Activated T-cell treated with anti-CD3 and anti-CD28 coated beads, Interleukin-2, amount 50 U/mL, for 4 hours (primary cell): ENCODE measurements at regions not wholly inside any gene's neighbourhood (a gene's known extent, or its start where the extent isn't known, plus 50 kb on each side); places are given as distances from the start of the nearest gene placed in this dataset.

Experiments used
- ATAC-seq, 2 donors: fragments of 200-7000 bp; cut with Tn5 transposase; one replicate each; pipeline ENCODE4 v1.10.0; 2021
- DNase-seq: peaks from one replicate; pipeline ENCODE4 v3.0.0-alpha.2; 2020
- H3K27me3 Mint-ChIP-seq: one replicate; pipeline ENCODE4 v1.8.0; 2021; ENCODE audit warnings: low read depth, mixed read lengths
- H3K36me3 Mint-ChIP-seq: one replicate; pipeline ENCODE4 v1.8.0; 2022; ENCODE audit warnings: mixed read lengths; ENCODE audit not compliant: insufficient read depth
- H3K4me1 Mint-ChIP-seq: one replicate; pipeline ENCODE4 v1.8.0; 2021; ENCODE audit warnings: low read depth, mixed read lengths
- H3K4me3 Mint-ChIP-seq: one replicate; pipeline ENCODE4 v1.8.0; 2021; ENCODE audit warnings: mild to moderate bottlenecking, moderate library complexity, mixed read lengths
- H3K9me3 Mint-ChIP-seq: one replicate; pipeline ENCODE4 v1.8.0; 2021; ENCODE audit warnings: mixed read lengths

DNA sequence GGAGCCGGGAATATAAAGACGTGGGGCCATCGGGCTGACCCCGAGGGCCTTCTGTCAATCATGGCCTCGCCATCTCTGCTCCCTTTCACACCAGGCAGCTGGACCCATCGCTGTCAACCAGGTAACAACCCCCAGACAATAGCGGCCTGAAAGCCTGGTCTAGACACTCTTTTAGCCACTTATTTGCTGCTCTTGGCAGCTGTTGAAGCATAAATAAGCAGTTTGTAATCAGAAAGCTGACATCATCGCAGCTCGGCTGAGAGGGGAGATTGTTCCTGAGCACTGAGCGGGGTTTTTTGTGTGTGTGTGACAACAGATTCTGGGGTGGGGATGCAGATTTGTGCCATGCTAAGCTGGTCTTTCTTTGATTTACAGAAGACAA lies 423.6 kb upstream of the POU3F3 start:
- Mint-ChIP-seq H3K9me3 (peaks cover 4% of the 10 kb centered on the region), H3K27me3 (peaks cover 18% of the 10 kb centered on the region), H3K4me3 (no peak overlapping the region), H3K36me3 (no peaks in the 10 kb centered on the region), H3K4me1 (peaks cover 6% of the 10 kb centered on the region)
- no peak for ATAC-seq
- no peak for DNase-seq

DNA sequence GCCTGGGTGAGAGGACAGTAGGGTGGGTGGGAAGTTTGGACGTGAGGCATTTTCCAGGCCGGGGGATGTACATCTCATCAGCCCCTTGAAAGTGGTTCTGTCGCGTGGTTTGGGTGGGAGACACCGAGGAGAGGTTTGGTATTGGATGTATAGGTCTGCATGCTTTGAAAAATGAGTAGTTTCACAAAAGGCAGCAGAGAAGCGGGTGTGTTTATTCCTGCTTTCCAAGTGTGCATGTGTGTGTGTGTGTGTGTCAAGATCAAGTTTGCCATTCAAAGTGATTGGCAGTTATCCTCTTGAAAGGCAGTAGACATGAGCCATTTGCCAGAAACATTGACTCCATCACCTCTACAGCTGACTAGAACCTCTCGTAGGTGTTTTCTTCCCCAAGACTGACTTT lies 423.1 kb upstream of the POU3F3 start:
- H3K9me3 Mint-ChIP-seq = peaks cover 4% of the 10 kb centered on the region
- H3K36me3 Mint-ChIP-seq = no peaks in the 10 kb centered on the region
- peaks cover 6% of the 10 kb centered on the region for H3K4me1 Mint-ChIP-seq
- DNase-seq (no peak), ATAC-seq (no peak)
- peaks cover 18% of the 10 kb centered on the region for H3K27me3 Mint-ChIP-seq
- no peak overlapping the region for H3K4me3 Mint-ChIP-seq

DNA sequence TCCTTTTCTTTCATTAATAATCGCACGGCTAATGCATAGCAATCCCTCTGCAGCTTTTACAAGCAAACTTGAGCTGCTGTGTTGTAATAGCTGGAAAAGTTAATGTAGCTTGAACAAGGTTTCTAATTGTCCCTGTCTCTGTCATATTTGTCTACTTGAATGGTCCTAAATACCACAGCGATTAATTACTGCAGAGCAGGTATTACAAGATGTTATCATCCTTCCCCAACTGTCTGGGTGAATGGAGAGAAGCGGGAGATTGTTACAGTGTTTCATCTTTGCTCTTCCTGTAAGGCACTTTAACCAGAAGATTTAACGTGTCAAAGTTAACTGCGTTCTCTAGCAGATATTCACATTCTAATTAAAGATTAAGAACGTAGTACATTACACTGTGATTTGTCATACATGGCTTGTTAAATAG lies 422.2 kb upstream of the POU3F3 start:
- Mint-ChIP-seq H3K27me3 (peaks cover 18% of the 10 kb centered on the region), H3K4me3 (no peak overlapping the region), H3K36me3 (no peaks in the 10 kb centered on the region), H3K9me3 (peaks cover 4% of the 10 kb centered on the region), H3K4me1 (peaks cover 6% of the 10 kb centered on the region)
- no peak for DNase-seq
- no peak for ATAC-seq

DNA sequence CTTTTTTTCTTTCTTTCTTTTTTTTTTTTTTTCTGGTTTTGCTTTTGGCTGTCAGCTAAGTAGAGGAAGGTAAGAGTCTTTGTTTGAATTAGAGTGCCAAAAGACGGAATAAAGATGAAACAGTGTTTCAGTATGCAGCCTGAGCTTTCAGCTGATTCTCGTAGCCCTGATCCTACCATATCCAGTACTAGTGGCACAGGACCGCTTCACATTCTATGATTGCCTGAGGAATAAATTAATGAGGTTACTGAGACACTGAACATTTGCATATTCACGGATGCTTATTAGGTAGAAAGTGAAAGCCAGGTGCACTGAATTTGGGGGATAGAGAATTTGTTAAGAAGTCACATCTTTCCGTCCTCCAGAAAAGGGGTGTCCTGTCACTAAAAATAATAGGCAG lies 421.5 kb upstream of the POU3F3 start:
- ATAC-seq = no peak
- Mint-ChIP-seq H3K4me3 (no peak overlapping the region), H3K4me1 (peaks cover 6% of the 10 kb centered on the region), H3K27me3 (peaks cover 18% of the 10 kb centered on the region), H3K9me3 (peaks cover 4% of the 10 kb centered on the region), H3K36me3 (no peaks in the 10 kb centered on the region)
- DNase-seq = no peak

DNA sequence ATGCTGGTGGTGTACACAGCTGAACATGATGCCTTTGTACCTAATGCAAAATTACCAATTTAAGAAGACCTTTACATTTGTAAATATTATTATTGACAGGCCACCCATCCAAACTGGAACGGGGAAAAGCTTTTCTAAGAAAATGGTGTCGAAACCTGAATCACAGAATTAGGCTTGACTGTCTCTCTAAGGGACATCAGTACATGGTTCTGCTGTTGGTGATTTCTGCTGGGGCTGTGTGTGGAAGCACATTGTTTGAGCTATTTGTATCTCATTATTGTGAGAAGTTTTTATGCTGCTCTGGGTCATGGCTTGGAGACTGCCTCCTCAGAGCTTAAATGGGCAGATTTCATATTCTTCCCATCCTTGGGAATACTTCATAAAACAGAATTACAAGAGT lies 420.9 kb upstream of the POU3F3 start:
- no peak overlapping the region for H3K4me3 Mint-ChIP-seq
- DNase-seq = no peak
- peaks cover 6% of the 10 kb centered on the region for H3K4me1 Mint-ChIP-seq
- ATAC-seq = no peak
- peaks cover 4% of the 10 kb centered on the region for H3K9me3 Mint-ChIP-seq
- peaks cover 18% of the 10 kb centered on the region for H3K27me3 Mint-ChIP-seq
- no peaks in the 10 kb centered on the region for H3K36me3 Mint-ChIP-seq

DNA sequence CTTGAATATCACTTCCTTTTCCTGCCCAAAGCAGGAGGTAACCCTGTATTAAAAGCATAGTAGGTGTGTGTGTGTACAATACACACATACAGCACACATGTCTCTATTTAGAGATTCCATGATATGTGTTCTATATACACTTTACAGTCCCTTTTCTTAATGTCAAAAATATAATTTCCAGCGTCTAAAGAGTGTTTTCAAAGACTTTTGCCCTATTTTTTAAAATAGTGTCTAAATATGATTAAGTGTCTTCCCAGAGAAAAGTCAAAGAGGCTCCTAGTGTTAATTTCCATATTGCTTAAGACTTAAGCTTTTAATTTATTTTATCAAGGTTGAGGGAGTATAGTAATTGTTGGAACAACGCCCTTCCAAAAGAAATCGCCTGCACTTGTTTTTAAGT lies 420.3 kb upstream of the POU3F3 start:
- Mint-ChIP-seq H3K27me3 (peaks cover 18% of the 10 kb centered on the region), H3K36me3 (no peaks in the 10 kb centered on the region)

DNA sequence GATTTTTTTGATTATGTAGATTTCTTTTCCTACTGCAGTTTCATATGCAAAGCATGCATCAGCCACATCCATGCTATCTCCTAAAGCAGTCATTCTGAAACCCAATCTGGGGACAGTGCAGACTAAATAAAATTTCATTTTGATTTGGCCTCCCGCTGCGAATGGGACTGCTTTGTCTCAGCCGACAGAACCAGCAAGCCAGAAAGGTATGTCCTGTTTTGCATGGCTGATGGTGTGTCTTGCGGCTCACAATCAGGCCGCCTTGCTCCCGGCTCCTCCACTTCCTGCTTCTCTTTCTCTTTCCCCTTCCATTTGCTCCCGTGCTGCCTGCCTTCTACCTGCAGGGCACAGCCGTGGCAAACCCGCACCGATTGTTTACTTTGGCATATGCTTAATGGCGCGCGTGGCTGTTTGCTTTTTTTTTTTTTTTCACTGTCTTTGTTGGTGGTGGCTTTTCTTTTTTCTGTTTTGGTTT lies 419.6 kb upstream of the POU3F3 start:
- ATAC-seq = peak in 1 of 2 donors; percentile 27
- Mint-ChIP-seq H3K9me3 (peaks cover 4% of the 10 kb centered on the region), H3K27me3 (peaks cover 17% of the 10 kb centered on the region)

More for the DNA sequence above, 420.3 kb upstream of the POU3F3 start:
- Mint-ChIP-seq H3K4me1 (peaks cover 6% of the 10 kb centered on the region), H3K4me3 (no peak overlapping the region), H3K9me3 (peaks cover 4% of the 10 kb centered on the region)
- DNase-seq (no peak), ATAC-seq (no peak)

DNA sequence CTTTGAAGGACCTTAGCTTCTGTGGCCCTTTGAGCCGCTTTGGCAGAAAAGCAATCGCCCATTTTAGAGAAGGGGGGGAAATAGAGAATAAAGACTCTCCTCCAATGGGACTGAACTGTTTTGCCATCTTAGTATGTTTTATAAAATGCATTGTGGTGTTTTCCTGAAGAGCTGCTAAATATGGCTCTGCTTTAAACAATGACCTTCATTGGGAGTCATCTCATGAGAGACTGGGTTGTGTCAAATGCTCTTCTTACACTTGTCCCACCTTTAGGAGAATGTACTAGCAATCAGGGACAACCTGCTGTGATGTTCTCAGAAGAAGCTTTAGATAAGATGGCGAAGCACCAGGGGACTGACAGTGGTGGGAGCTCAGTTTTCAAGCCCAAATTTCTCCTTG lies 418.9 kb upstream of the POU3F3 start:
- Mint-ChIP-seq H3K27me3 (peaks cover 15% of the 10 kb centered on the region), H3K4me1 (peaks cover 6% of the 10 kb centered on the region), H3K36me3 (no peaks in the 10 kb centered on the region), H3K9me3 (peaks cover 4% of the 10 kb centered on the region), H3K4me3 (peak overlapping the region; percentile 63)
- ATAC-seq = no peak
- no peak for DNase-seq

More for the DNA sequence above, 419.6 kb upstream of the POU3F3 start:
- DNase-seq = no peak
- Mint-ChIP-seq H3K36me3 (no peaks in the 10 kb centered on the region), H3K4me3 (peak overlapping the region; percentile 63), H3K4me1 (peaks cover 6% of the 10 kb centered on the region)

DNA sequence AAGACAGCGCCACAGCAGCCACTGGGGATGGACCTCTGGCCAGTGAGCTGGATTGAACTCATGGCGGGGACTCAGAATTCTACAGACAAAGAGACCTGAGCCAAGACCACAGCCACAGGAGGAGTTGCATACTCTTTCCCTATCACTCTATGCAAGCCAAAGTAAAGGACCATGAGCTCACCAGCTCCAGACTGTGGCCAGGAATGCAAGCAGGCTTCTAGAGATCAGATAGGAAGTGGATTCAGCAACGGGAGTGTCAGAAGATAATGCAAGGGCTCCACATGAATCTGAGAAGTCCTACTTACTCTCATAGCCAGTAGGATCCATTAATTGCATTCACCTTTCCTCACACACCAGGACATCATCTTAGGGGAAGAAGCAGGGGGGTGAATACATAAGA lies 415.4 kb upstream of the POU3F3 start:
- no peaks in the 10 kb centered on the region for H3K9me3 Mint-ChIP-seq
- peaks cover 6% of the 10 kb centered on the region for H3K4me1 Mint-ChIP-seq
- no peaks in the 10 kb centered on the region for H3K36me3 Mint-ChIP-seq
- DNase-seq (no peak), ATAC-seq (no peak)
- H3K4me3 Mint-ChIP-seq = no peak overlapping the region
- peaks cover 7% of the 10 kb centered on the region for H3K27me3 Mint-ChIP-seq

DNA sequence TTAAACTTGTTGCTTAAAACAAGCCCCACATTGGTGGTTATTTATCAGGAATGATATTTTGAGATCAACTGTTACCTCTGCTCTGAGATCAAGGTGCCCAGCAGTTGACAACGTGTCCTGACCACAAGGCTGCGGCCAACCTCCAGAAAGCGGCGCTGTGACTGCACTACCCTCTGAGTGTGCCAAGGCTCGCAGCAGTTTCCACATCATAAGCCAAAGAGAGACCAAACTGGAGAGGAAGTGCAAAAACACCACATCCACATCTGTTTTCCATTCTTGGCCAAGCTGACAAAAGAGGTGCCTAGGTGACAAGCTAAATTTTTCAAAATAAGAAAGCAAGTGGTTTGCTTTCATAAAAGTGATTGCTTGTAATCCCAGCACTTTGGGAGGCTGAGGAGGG lies 410.8 kb upstream of the POU3F3 start:
- H3K27me3 Mint-ChIP-seq = no peaks in the 10 kb centered on the region
- no peak for DNase-seq
- ATAC-seq = no peak

DNA sequence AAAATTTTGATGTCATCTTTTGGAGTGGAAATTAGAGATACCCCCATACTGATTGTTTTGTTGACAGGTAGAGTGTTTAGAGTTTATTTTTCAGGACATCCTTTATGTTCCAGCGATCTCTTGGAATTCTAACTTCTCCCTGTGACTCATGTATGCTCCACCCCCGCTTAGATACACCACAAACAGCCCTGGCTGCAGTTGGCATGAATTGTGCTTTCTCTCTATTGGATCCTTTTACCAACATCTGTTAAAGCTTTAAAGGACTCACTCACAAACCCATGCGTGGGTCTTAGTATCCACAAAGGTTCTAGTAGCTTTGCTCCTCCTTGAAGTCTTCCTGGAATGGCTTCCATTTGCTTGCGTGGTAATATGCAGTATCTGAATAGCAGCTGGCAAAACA lies 409.5 kb upstream of the POU3F3 start:
- peaks cover 6% of the 10 kb centered on the region for H3K4me1 Mint-ChIP-seq
- H3K36me3 Mint-ChIP-seq = no peaks in the 10 kb centered on the region
- H3K27me3 Mint-ChIP-seq = no peaks in the 10 kb centered on the region
- no peaks in the 10 kb centered on the region for H3K9me3 Mint-ChIP-seq
- no peak overlapping the region for H3K4me3 Mint-ChIP-seq
- ATAC-seq = no peak
- DNase-seq = no peak

More for the DNA sequence above, 410.8 kb upstream of the POU3F3 start:
- H3K9me3 Mint-ChIP-seq = no peaks in the 10 kb centered on the region
- H3K4me1 Mint-ChIP-seq = peaks cover 3% of the 10 kb centered on the region
- H3K36me3 Mint-ChIP-seq = no peaks in the 10 kb centered on the region
- H3K4me3 Mint-ChIP-seq = no peak overlapping the region

DNA sequence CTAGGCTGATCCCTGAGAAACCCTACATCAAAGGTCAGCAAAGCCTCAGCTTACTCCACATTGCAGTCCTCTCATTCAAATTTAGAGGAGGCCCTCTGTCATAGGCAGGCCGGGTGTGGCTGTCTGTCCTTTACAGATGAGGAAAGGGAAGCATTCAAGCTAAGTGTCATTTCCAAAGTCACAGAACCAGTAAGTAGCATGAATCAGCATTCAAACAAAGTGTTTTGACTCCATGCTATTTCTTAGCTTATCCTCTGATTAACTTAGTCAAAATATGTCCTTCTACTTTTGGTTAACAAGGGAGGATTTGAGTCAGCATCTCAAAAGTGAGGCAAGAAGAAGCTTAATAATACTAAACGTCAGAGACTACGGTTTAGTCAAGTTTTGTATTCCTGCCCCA lies 409.0 kb upstream of the POU3F3 start:
- H3K4me3 Mint-ChIP-seq = no peak overlapping the region
- H3K9me3 Mint-ChIP-seq = no peaks in the 10 kb centered on the region
- ATAC-seq = peak in 1 of 2 donors; percentile 28
- no peaks in the 10 kb centered on the region for H3K27me3 Mint-ChIP-seq
- H3K36me3 Mint-ChIP-seq = no peaks in the 10 kb centered on the region
- DNase-seq = no peak
- H3K4me1 Mint-ChIP-seq = peaks cover 7% of the 10 kb centered on the region

DNA sequence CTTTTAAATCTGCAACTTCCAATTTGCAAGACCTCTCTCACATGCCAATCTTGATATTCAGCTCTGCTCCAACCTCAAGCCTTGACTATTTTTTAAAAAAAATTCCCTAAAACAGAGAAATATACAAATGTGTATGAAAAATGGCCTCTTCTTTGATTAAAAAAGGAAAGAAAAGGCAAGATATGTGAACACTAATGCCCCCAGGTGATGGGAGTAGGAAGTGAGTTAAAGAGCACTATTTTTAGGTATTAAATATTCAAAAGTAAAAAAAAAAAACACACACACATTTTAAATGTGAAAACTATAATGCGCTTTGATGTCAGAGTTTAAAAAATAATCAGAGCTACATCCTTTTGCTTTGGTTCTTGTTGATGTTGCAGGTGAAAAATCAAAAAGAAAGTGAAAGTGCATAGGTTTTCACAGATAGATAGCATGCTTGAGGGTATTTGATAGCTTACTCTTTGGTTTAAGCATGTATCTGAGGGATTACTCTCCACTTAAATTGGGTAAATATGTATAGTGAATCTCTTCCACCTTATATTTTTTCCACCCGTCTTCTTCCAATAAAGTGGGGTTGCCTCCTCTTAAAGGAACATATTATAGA lies 406.0 kb upstream of the POU3F3 start:
- H3K9me3 Mint-ChIP-seq = no peaks in the 10 kb centered on the region
- peaks cover 7% of the 10 kb centered on the region for H3K4me1 Mint-ChIP-seq
- DNase-seq (no peak), ATAC-seq (no peak)
- H3K36me3 Mint-ChIP-seq = no peaks in the 10 kb centered on the region
- H3K4me3 Mint-ChIP-seq = no peak overlapping the region
- H3K27me3 Mint-ChIP-seq = no peaks in the 10 kb centered on the region

DNA sequence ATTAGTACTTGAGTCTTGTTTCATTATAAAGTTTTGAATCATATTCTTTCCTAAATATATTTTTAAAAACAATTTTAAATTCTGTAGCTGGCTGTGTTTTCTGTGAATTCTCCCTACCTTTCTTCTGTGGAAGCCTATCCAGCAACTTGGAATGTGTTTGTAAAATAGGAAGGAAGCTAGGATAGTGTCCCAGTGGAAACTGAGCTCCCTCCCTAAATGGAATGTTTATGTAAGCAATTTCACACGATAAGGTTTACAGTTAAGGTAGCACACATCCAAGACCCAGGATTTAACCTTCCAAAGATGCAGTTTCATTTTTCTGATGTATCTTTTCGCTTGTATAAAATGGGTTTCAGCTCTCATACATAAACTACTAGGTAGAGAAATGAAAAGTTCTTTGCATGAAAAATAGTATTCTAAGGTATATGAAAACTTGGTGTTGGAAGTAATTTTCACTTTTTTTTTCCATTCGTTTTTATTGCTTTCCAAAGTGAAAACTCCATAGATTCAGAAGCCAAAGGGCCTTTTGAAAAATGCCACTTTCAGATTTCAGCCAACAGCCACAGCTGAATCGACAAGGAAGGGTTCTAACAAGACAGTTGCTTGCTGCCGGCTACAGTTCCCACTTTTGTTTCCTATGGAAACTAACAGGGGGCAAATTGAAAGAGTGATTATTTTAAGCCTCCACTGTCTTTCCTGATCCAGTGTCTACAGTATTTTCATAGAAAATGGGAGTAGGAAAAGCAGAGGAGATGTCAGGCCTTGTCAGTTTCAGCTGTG lies 405.1 kb upstream of the POU3F3 start:
- H3K27me3 Mint-ChIP-seq = no peaks in the 10 kb centered on the region
- peaks cover 3% of the 10 kb centered on the region for H3K9me3 Mint-ChIP-seq
- no peak for ATAC-seq
- H3K36me3 Mint-ChIP-seq = no peaks in the 10 kb centered on the region
- peaks cover 7% of the 10 kb centered on the region for H3K4me1 Mint-ChIP-seq
- no peak for DNase-seq
- no peak overlapping the region for H3K4me3 Mint-ChIP-seq

DNA sequence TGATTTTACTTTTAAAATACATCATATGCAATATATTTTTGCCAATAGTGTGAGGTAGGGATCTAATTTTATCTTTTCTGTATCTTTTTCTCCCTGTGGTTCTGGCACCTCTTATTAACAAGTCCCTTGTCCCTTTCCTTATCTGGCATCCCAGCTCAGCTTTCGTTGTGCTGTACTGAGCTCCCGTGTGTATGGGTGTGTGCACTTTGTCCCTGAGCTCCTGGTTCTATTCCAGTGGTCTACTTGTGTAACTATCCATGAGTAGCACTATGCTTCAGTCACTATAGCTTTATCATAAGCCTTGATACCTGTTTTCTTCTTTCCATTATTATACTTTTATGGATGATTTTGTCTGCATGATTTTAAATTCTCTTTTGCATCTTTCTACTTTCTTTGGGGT lies 401.4 kb upstream of the POU3F3 start:
- no peaks in the 10 kb centered on the region for H3K27me3 Mint-ChIP-seq

More for the DNA sequence above, 401.4 kb upstream of the POU3F3 start:
- H3K9me3 Mint-ChIP-seq = peaks cover 6% of the 10 kb centered on the region
- no peak for DNase-seq
- no peak overlapping the region for H3K4me3 Mint-ChIP-seq
- no peaks in the 10 kb centered on the region for H3K36me3 Mint-ChIP-seq
- ATAC-seq = no peak
- H3K4me1 Mint-ChIP-seq = peaks cover 7% of the 10 kb centered on the region
